ENCODE measurements at regions not wholly inside any gene's neighbourhood (a gene's known extent, or its start where the extent isn't known, plus 50 kb on each side); places are given as distances from the start of the nearest gene placed in this dataset.

DNA sequence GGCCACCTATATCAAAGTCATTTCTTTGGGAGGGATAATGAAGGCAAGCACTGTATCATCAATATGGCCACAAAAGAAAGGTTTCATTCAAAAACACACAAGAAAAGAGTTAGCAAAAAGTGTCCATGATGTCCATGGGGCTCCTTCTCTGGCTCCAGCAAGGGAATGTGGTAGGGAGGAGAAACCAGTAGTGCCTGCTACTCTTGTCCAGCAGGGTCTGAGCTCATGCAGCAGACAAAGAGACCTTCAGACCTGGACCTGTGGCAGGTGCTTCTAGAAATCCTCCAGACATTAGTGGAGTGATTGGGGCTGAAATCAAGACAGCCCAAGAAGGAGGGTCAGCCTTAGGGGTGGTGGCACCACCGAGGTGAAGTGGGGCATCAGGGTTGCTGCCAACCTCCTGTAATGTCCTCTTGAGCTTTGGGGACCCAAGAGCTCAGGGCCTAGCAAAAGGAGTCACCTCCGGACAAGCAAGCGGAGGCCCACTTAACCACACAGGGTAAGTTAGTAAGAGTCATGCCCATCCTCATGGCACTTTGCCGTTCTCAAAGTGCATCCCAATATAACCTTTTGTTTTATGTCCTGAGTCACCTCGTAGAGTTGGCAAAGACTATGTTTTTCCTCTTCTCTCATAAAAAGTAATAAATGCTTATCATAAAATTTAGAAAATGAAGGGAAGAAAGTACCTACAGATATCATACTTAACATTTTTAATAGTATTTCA is 112.6 kb upstream of the YPEL5 start (continued):
- TF ChIP-seq, protein P1, sequence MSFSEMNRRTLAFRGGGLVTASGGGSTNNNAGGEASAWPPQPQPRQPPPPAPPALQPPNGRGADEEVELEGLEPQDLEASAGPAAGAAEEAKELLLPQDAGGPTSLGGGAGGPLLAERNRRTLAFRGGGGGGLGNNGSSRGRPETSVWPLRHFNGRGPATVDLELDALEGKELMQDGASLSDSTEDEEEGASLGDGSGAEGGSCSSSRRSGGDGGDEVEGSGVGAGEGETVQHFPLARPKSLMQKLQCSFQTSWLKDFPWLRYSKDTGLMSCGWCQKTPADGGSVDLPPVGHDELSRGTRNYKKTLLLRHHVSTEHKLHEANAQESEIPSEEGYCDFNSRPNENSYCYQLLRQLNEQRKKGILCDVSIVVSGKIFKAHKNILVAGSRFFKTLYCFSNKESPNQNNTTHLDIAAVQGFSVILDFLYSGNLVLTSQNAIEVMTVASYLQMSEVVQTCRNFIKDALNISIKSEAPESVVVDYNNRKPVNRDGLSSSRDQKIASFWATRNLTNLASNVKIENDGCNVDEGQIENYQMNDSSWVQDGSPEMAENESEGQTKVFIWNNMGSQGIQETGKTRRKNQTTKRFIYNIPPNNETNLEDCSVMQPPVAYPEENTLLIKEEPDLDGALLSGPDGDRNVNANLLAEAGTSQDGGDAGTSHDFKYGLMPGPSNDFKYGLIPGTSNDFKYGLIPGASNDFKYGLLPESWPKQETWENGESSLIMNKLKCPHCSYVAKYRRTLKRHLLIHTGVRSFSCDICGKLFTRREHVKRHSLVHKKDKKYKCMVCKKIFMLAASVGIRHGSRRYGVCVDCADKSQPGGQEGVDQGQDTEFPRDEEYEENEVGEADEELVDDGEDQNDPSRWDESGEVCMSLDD (CRISPR knock-in tag; IDR thresholded peaks at IDR 0.05; ENCODE audit: borderline replicate concordance): no peak
- TF ChIP-seq MBD4 (IDR thresholded peaks at IDR 0.05; ENCODE audit: borderline replicate concordance, low read length) (no peak), ZNF619 (CRISPR knock-in tag; IDR thresholded peaks at IDR 0.05) (no peak), NCOA1 (CRISPR knock-in tag; IDR thresholded peaks at IDR 0.05) (no peak)

DNA sequence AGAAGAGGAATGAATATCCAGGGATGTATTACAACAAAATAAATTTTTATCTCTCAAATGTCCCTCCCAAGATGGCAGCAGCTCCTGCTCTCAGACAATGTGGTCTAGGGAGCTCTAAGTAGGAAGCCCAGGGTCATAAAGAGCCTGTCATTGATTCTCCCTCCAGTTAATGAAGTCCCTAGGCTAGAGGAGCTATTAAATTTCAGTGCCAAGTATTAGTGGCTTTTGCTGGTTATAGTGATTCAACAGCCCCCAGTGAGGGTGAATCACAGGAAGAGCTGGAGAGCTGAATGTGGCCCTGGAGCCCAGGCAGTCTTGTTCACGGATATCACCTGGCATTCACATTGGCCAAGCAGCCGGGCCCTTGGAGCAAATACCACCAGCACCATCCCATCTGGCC is 109.8 kb upstream of the YPEL5 start:
- FAIRE-seq (no peak), DNase-seq (ENCODE audit: low spot score) (no peak), ATAC-seq (no peak)
- peaks cover 0 to 12% of the 10 kb centered on the region in 2 experiments; a peak in 1 of 5 replicates for H3K27me3 ChIP-seq (ENCODE audit: control insufficient read depth in 1 of 2, insufficient read depth in 2 of 2, low read length in 2 of 2)
- H3K4me3 ChIP-seq (replicated peaks in 1 of 3; ENCODE audit: insufficient read depth in 1 of 3, low read depth in 2 of 3, low read length in 3 of 3): no peak overlapping the region
- H3K36me3 ChIP-seq (replicated peaks in 1 of 2; ENCODE audit: control insufficient read depth in 1 of 2, insufficient read depth in 2 of 2, low read length in 2 of 2): no peaks in the 10 kb centered on the region
- ChIA-PET CTCF (ENCODE audit: low intra/inter-chr PET ratio, low total read pairs) (no interaction called here), POLR2A (no interaction called here)
- no peak overlapping the region for H3K9ac ChIP-seq (ENCODE audit: insufficient read depth, low read depth, low read length)
- no TSS peak for BruUV-seq (replicated peaks)
- H3K79me2 ChIP-seq (ENCODE audit: insufficient read depth, low read length): no peaks in the 10 kb centered on the region
- in situ Hi-C loops (cut with HindIII; ENCODE audit: extremely low pct_ligation_motif_present, low pct_unique_long_range_greater_than_20kb): no loop called here
- no peak overlapping the region for H3K27ac ChIP-seq (ENCODE audit: extremely low read length, insufficient read depth, low read length)
- H3K4me1 ChIP-seq (ENCODE audit: insufficient read depth, low read length): no peaks in the 10 kb centered on the region
- WGBS (ENCODE audit: low lambda C conversion rate): 35% methylated on average over 2 of the region's 2 CpGs
- no peak overlapping the region for H2AFZ ChIP-seq (ENCODE audit: low read length)
- intact Hi-C loops (cut with micrococcal nuclease; ENCODE audit: unreplicated experiment): no loop called here
- H4K20me1 ChIP-seq (ENCODE audit: insufficient read depth, low read length): no peaks in the 10 kb centered on the region
- no peaks in the 10 kb centered on the region for H3K9me3 ChIP-seq (ENCODE audit: low read length)
- H3K4me2 ChIP-seq (ENCODE audit: low read depth, low read length): no peak overlapping the region
- TF ChIP-seq, protein P2, sequence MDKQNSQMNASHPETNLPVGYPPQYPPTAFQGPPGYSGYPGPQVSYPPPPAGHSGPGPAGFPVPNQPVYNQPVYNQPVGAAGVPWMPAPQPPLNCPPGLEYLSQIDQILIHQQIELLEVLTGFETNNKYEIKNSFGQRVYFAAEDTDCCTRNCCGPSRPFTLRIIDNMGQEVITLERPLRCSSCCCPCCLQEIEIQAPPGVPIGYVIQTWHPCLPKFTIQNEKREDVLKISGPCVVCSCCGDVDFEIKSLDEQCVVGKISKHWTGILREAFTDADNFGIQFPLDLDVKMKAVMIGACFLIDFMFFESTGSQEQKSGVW (CRISPR knock-in tag; IDR thresholded peaks at IDR 0.05; ENCODE audit: borderline replicate concordance): no peak
- TF ChIP-seq ZNF782 (CRISPR knock-in tag; IDR thresholded peaks at IDR 0.05; ENCODE audit: borderline replicate concordance): no peak
- TF ChIP-seq SALL1 (CRISPR knock-in tag; IDR thresholded peaks at IDR 0.05): no peak
- no peak for TF ChIP-seq ZNF772 (CRISPR knock-in tag; IDR thresholded peaks at IDR 0.05)
- TF ChIP-seq, protein P3, sequence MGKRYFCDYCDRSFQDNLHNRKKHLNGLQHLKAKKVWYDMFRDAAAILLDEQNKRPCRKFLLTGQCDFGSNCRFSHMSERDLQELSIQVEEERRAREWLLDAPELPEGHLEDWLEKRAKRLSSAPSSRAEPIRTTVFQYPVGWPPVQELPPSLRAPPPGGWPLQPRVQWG (CRISPR knock-in tag; IDR thresholded peaks at IDR 0.05; ENCODE audit: borderline replicate concordance, low read depth): no peak
- TF ChIP-seq ZNF616 (CRISPR knock-in tag; IDR thresholded peaks at IDR 0.05; ENCODE audit: low read depth): no peak
- TF ChIP-seq NPAS2 (CRISPR knock-in tag; IDR thresholded peaks at IDR 0.05; ENCODE audit: borderline replicate concordance): no peak
- no peak for TF ChIP-seq ZNF839 (CRISPR knock-in tag; IDR thresholded peaks at IDR 0.05; ENCODE audit: borderline replicate concordance)
- no peak for TF ChIP-seq RFXANK (CRISPR knock-in tag; IDR thresholded peaks at IDR 0.05)
- TF ChIP-seq HIVEP1 (CRISPR knock-in tag; IDR thresholded peaks at IDR 0.05): no peak

Measured in HepG2 (cell line).